RWPE1 (cell line): ENCODE measurements at regions not wholly inside any gene's neighbourhood (a gene's known extent, or its start where the extent isn't known, plus 50 kb on each side); places are given as distances from the start of the nearest gene placed in this dataset.

Experiments used
- CTCF ChIA-PET: fragments of 350-600 bp; sonication (Branson Sonifier 250); formaldehyde crosslinking; extraction: SDS; loops from one replicate; lab custom pipeline; 2021; lab: Yijun Ruan, JAX
- POLR2A ChIA-PET: fragments of 400-600 bp; formaldehyde crosslinking; extraction: SDS; loops from one replicate; lab custom pipeline; 2020; ENCODE audit warnings: antibody characterized with exemption; ENCODE audit not compliant: low non-redundant PET; lab: Yijun Ruan, JAX
- DNase-seq: peaks from one replicate; pipeline ENCODE4 v3.0.0; 2012; ENCODE audit warnings: low spot score
- H3K27ac ChIP-seq: fragments of 450-650 bp; 2 replicates; pipeline ENCODE4 v1.5.1; 2017
- TF ChIP-seq, protein P1 (sequence below): fragments of 450-650 bp; conservative IDR thresholded peaks from 2 replicates; pipeline ENCODE4 v1.5.1; 2017; ENCODE audit warnings: low read depth, mild to moderate bottlenecking

GRCh38 chr10:130727766-130728490 lies 583.6 kb downstream of the TCERG1L start:
- POLR2A ChIA-PET: no interaction called here
- DNase-seq: no peak
- H3K27ac ChIP-seq: no peak overlapping the region
- TF ChIP-seq, protein P1, sequence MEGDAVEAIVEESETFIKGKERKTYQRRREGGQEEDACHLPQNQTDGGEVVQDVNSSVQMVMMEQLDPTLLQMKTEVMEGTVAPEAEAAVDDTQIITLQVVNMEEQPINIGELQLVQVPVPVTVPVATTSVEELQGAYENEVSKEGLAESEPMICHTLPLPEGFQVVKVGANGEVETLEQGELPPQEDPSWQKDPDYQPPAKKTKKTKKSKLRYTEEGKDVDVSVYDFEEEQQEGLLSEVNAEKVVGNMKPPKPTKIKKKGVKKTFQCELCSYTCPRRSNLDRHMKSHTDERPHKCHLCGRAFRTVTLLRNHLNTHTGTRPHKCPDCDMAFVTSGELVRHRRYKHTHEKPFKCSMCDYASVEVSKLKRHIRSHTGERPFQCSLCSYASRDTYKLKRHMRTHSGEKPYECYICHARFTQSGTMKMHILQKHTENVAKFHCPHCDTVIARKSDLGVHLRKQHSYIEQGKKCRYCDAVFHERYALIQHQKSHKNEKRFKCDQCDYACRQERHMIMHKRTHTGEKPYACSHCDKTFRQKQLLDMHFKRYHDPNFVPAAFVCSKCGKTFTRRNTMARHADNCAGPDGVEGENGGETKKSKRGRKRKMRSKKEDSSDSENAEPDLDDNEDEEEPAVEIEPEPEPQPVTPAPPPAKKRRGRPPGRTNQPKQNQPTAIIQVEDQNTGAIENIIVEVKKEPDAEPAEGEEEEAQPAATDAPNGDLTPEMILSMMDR: no peak
- CTCF ChIA-PET: no interaction called here

DNA sequence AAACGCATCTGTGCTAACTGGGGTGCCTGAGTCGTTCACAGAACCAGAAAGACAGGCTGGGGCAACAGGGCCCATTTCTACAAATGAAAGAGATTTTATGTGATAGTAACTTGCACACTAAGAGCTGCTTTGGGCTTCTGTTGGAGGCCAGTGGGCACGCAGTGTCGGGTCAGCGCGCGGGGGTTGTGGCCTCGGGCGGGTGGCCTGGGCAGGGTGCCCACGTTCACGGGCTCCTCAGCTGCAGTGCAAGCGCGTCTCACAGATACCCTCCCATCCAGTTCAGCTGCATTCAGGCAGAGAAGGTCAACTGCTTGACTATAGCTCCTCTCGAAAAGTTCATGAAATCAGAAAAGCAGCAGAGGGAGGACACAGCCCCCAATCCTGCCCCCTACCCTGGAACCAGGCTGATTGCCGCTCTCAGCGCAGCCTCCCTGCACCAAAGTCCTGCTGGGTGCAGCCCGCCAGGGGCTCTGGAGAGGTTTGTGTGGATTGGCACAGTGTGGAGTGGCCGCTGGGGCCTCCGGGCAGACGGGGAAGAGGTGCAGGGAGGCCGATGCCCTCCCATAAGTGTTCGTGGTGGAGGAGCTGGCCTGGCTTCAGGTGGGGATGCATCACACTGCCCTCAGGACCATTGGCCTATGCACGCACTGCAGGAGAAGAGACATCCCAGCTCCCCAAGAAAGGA lies 582.8 kb downstream of the TCERG1L start:
- TF ChIP-seq, protein P1: no peak
- DNase-seq: no peak
- CTCF ChIA-PET: no interaction called here
- POLR2A ChIA-PET: no interaction called here
- H3K27ac ChIP-seq: no peak overlapping the region

GRCh38 chr10:130729876-130730275 lies 581.6 kb downstream of the TCERG1L start:
- CTCF ChIA-PET: no interaction called here
- POLR2A ChIA-PET: no interaction called here

DNA sequence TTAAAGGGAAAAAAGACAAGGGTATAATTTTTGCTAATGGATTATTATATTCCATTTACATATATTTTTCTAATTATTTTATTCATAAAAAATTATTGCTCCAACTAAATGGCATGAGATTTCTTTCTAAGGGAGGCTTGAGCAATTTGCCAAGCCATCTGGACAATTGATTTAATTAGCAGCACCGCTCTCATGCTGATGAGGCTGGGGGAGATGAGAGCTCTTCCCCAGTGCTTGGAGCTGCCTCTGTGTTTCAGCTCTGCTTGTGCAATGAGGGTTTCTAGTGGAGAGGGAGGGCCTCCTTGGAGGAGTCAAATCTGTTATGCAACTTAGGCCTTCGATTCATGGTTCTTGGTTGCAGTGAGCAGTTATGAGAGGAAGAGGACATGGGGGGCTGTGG lies 574.3 kb downstream of the TCERG1L start:
- ChIA-PET CTCF (interaction anchor here (0.5 kb wide), 1 partner anchor 644 kb away, joined by 4 read pairs; no protein-coding TSS in a partner anchor), POLR2A (no interaction called here)
- no peak for DNase-seq

More at GRCh38 chr10:130729876-130730275, 581.6 kb downstream of the TCERG1L start:
- TF ChIP-seq, protein P1: no peak
- DNase-seq: no peak
- no peak overlapping the region for H3K27ac ChIP-seq

GRCh38 chr10:130737621-130738020 lies 573.9 kb downstream of the TCERG1L start:
- ChIA-PET POLR2A (no interaction called here), CTCF (no interaction called here)
- TF ChIP-seq, protein P1: no peak
- no peak overlapping the region for H3K27ac ChIP-seq
- no peak for DNase-seq

More for the DNA sequence above, 574.3 kb downstream of the TCERG1L start:
- TF ChIP-seq, protein P1: no peak
- H3K27ac ChIP-seq: no peak overlapping the region

- CTCF ChIA-PET: no interaction called here
These were observed 572.3 kb downstream of the TCERG1L start for GRCh38 chr10:130739016-130739756.

More at GRCh38 chr10:130739016-130739756, 572.3 kb downstream of the TCERG1L start:
- TF ChIP-seq, protein P1: no peak
- DNase-seq: no peak
- POLR2A ChIA-PET: no interaction called here
- H3K27ac ChIP-seq: no peak overlapping the region
